ENCODE measurements at regions not wholly inside any gene's neighbourhood (a gene's known extent, or its start where the extent isn't known, plus 50 kb on each side); places are given as distances from the start of the nearest gene placed in this dataset.

DNA sequence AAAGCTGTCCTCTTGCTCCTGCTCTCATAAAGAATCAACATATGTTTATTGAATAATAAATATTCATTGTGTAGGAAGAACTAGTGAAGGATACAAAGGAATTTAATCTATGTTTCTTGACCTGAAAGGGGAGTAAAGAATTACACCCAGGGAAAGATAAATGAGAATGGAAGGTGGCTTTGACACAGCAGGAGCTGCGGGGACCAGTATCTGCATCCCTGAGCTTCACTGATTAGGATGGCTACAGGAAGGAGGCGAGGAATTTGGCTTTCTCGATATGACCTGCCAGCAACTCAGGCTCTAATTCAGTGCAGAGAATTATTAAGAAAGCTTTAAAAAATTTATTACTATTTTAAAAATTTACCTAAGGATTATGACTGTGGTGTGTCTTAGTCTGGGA lies 194.6 kb downstream of the SEC23IP start:
- TF ChIP-seq POLR2A (IDR thresholded peaks at IDR 0.05) (no peak), EP300 (IDR thresholded peaks at IDR 0.05) (no peak)
- TF ChIP-seq, protein P1, sequence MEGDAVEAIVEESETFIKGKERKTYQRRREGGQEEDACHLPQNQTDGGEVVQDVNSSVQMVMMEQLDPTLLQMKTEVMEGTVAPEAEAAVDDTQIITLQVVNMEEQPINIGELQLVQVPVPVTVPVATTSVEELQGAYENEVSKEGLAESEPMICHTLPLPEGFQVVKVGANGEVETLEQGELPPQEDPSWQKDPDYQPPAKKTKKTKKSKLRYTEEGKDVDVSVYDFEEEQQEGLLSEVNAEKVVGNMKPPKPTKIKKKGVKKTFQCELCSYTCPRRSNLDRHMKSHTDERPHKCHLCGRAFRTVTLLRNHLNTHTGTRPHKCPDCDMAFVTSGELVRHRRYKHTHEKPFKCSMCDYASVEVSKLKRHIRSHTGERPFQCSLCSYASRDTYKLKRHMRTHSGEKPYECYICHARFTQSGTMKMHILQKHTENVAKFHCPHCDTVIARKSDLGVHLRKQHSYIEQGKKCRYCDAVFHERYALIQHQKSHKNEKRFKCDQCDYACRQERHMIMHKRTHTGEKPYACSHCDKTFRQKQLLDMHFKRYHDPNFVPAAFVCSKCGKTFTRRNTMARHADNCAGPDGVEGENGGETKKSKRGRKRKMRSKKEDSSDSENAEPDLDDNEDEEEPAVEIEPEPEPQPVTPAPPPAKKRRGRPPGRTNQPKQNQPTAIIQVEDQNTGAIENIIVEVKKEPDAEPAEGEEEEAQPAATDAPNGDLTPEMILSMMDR (IDR thresholded peaks at IDR 0.05): no peak
